Sciatic nerve (tissue), 2 donors: ENCODE measurements at regions not wholly inside any gene's neighbourhood (a gene's known extent, or its start where the extent isn't known, plus 50 kb on each side); places are given as distances from the start of the nearest gene placed in this dataset.

Source experiments
- ATAC-seq: fragments of 200-7000 bp; cut with Tn5 transposase; one replicate; pipeline ENCODE4 v1.9.1; 2020; ENCODE audit warnings: mild to moderate bottlenecking, moderate library complexity
- DNase-seq: peaks from one replicate; pipeline ENCODE4 v3.0.0-alpha.2; 2020; ENCODE audit warnings: low spot score
- intact Hi-C: fragments of 100-400 bp; cut with DNase I; formaldehyde crosslinking; loops from one replicate; pipeline ENCODE4 v1.14.2; 2022
- donor health status: DM: no; HTN: no; CAD: no.
- donor health status: DM: no; HTN: no; CAD: no.

GRCh38 chr9:118521261-118521660, 817.1 kb downstream of the TLR4 start:
- intact Hi-C loops, result no loop called here
- DNase-seq (no peak), ATAC-seq (no peak)

- intact Hi-C loops, result no loop called here
- ATAC-seq (no peak), DNase-seq (no peak)
These were observed 818.2 kb downstream of the TLR4 start for GRCh38 chr9:118522093-118523028.

DNA sequence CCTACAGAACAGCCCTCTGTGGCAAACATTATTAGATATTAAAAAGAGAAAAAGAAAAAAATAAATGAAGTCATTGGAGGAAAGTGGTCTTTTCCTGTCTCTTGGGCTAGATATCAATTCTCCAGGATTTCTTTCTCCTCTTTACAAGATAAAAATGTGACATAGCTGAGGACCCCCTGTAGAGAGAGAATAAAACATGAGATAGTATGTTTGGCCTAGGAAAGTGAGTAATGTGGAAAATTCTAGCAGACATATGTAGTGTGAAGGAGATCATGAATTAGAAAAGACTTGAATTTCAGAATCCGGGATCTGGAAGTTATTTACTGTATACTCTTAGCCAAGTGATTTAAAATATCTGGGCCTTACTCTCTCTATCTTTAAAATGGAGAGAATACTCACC, 823.1 kb downstream of the TLR4 start:
- no peak for ATAC-seq
- intact Hi-C loops, result no loop called here

GRCh38 chr9:118529210-118529609, 825.0 kb downstream of the TLR4 start:
- DNase-seq (no peak), ATAC-seq (no peak)
- intact Hi-C loops, result no loop called here

More for the DNA sequence above, 823.1 kb downstream of the TLR4 start:
- no peak for DNase-seq

DNA sequence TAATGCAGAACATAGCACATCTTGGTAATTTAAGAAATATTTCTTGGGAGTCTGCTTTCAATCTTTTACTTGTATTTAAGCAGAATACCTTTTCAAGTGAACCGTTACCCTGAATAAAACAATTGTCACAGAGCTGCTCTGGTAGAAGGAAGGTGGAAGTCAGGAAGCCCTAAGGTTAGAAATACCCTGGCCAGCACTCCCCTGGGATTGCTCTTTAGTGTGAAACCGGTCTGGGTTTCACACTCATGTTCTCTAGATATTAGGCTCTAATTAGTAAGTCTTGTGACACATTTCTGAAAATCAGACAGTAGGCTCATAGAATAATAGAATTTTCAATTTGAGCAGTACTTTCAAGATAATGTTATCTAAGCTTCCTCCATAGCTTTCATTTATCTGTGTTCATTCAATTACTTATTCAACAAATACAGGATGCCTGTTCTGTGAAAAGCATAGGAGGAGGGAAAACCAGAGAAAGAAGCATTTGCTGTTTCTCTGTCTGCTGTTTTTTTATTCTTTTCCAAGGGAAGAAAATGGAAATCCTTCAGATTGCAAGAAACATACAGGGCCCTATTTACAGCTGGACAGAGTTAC, 825.5 kb downstream of the TLR4 start:
- intact Hi-C loops, result no loop called here
- ATAC-seq, result no peak

DNA sequence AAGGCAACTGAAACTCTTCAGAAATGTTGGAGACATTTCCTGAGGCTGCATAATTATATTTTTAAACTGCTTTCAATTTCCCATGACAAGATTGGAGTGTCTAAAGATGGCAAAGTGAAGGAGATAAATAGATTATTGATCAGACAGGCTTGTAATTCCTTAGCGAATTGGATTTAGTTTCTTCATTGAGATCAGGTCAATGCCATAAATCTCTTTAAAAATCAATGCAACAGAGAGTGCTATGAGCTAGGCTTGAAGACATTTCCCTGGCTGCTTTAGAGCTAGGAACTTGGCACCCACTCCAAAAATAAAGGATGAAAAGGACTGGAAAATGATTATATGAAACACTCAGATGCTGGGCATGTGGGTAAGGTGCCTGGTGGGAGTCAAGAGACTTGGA, 828.4 kb downstream of the TLR4 start:
- intact Hi-C loops, result no loop called here
- DNase-seq (no peak), ATAC-seq (no peak)

More for the DNA sequence above, 825.5 kb downstream of the TLR4 start:
- no peak for DNase-seq

DNA sequence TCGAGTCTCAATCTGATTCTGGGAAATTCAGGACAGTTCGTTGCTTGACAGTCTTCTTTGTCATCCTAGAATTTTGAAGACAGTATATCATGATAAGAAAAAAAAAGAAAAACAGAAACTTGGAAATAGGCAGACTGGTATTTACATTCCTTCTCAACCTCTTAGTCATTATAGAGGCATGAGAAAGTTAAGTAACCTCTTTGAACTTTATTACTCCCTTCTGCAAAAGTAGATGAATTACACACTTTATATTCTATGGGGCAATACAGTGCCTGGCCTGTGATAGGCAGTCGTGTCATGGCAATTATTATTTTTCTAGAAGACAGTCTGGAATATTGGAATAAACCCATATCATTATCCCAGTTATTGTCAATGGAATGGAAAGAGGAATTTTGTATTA, 828.9 kb downstream of the TLR4 start:
- DNase-seq (no peak), ATAC-seq (no peak)
- intact Hi-C loops, result no loop called here

- intact Hi-C loops, result no loop called here
- DNase-seq (no peak), ATAC-seq (no peak)
These were observed 829.6 kb downstream of the TLR4 start for GRCh38 chr9:118533850-118534249.

DNA sequence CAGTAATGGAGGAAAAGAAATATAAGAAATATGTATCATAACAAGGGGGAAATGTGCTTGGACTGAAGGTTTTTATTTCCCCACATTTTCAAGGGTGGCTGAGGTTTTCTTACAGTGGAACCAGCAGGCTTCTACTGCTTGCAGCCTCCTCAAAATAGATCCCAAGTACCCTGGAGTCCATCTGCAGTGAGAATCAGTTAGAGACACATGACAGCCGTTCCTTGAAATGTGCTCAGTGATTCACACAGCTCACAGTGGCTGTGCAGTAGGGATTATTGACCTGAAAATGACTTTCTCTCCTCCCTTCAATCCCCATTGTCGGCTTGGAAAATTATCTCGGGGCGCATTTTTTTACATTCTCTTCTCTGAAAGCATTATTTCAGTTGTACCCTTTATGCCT, 832.0 kb downstream of the TLR4 start:
- no peak for DNase-seq
- no peak for ATAC-seq
- intact Hi-C loops, result no loop called here

DNA sequence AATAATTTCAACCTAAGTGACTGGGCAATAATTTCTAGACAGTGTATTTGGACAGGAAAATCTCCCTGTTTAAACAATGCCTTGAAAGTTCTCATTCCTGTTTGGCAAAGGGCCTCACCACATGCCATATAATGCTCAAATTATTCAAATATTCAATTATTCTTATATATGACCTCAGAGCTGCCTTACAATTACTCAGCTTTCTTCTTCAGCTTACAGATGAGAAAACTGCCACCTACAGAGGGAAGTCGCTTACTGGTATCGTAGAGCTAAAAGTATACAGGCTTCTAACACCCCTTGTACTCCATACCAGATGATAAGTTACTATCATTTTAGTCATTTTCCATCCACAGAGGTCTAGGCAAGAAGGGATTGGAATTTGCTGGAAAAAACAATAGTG, 830.3 kb downstream of the BRINP1 start:
- ATAC-seq (no peak), DNase-seq (no peak)
- intact Hi-C loops, result no loop called here

DNA sequence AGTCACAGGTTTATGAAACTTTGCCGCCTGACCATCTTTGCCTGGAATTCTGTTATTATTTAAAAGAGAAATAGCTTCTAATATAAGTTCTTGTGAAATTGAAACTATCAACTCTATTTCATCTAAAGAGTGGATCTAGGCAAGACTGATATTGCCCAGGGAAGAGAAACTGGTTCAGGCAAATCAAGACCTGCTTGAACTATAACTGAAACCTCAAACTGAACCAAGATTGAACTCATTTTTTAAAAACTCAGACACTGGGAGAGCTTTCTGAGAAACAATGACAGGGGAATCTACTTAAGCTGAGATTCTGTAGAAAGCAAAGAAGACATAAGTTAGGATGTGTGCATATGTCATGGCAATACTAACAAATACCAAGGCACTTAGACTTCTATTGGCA, 815.8 kb downstream of the BRINP1 start:
- no peak for ATAC-seq
- DNase-seq, result no peak
- intact Hi-C loops, result no loop called here

DNA sequence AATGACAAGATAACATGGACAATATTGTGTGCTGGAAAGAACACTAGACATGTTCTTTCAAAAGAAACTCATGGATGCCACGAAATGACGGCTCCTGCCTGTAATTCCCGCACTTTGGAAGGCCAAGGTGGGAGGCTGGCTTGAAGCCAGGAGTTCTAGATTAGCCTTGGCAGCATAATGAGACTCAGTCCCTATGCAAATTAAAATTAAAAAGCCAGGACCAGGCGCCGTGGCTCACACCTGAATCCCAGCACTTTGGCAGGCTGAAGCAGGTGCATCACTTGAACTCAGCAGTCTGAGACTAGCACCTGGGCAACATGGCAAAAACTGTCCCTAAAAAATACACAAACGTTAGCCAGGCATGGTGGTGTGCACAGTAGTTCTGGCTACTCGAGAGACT, 814.2 kb downstream of the BRINP1 start:
- DNase-seq (no peak), ATAC-seq (no peak)
- intact Hi-C loops, result loop anchor here (5.0 kb wide), 1 partner anchor 1963 kb away; no protein-coding TSS in a partner anchor

DNA sequence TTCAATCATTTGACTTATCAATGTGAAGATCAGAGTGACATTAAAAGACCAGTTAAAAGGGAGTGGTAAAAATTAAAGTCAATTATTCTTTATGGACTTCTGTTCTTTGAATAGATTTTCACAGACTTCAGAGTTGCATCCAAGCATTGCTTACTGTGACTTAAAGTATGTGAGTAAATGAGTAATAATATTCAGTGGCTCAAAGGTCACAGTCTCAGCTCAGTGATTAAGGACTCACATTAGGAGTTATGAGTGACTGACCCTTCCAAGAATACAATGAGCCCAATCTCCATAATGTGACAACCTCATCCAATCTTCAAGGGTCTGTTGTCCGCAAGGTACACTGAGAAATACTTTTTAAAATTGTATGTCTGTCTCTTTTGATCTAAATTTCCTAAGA, 811.2 kb downstream of the BRINP1 start:
- ATAC-seq (no peak), DNase-seq (no peak)
- intact Hi-C loops, result loop anchor here (5.0 kb wide), 1 partner anchor 1966 kb away; no protein-coding TSS in a partner anchor

DNA sequence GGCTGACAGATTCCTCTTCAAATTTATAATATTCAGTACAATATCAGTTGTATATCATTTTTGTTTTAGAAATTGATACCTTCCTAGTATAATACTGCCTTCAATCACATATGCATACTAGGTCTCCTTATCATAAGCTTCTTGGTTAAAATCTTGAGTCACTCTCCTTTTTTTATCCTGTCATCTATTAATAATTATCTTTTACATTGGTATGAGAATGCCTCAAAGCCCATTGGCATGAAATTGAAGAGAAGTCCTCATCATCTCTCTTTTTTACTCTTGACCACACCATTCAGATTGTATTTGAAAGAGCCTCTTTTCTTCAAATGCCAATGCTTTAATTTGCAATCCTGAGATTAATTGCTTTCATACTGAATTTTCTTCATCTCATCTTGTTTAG, 810.3 kb downstream of the BRINP1 start:
- ATAC-seq (no peak), DNase-seq (no peak)
- intact Hi-C loops, result loop anchor here (5.0 kb wide), 1 partner anchor 1967 kb away; no protein-coding TSS in a partner anchor

DNA sequence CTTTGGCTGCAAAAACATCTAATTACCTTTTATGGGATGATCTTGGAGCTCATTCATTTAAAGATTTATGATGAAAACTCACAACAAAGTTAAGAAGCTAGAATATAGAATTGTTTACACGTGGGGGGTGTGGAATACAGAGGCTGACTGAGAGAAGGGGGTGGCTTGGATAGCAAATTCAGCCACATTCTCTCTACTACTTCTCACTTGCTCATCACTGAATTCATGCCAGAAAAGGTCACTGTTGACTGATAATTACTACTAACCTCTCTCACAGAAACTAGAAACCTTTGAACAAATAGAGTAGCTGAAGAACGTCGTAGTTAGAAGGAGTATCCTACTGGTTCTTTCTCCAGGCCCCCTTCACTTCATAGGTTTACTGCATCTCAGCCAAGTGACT, 808.2 kb downstream of the BRINP1 start:
- ATAC-seq, result no peak
- intact Hi-C loops, result no loop called here
- DNase-seq, result no peak

- intact Hi-C loops, result no loop called here
- ATAC-seq, result no peak
- no peak for DNase-seq
These were observed 805.6 kb downstream of the BRINP1 start for GRCh38 chr9:118563677-118564076.

DNA sequence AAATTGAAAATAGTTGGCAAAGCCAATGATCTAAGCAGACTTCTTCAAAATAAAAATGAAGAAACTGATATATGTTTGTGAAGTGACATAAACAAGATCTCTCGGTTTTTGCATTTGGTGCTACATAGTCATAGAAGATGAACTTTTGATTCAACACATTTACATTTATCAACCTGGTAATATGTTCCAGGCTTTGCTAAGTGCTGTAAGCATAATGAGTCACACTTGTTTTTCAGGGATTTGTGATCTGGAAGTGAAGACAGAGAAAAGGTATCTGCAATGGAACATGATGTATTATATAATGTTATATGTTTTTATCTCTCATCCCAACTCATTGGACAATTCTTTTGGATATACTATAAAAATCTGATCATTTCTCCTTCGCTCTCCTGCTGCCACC, 801.4 kb downstream of the BRINP1 start:
- intact Hi-C loops, result no loop called here
- DNase-seq (no peak), ATAC-seq (no peak)

DNA sequence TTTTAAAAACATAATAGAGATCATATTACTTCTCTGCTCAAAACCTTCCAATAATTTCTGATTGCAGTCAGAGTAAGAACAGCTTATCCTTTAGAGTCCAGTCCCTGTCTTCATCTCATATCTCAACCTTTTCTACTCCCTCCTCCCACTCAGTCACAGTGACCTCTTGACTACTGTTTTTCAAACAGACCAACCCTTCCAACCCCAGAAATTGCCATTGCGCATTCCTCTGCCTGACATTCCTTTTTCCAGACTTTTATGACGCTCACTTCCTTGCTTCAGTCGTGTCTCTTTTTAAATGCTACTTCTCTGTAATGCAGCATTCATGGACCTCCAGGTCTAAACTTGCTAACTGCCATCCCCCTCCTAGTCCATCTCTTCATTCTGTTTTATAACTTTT, 800.5 kb downstream of the BRINP1 start:
- intact Hi-C loops, result no loop called here
- ATAC-seq, result no peak

GRCh38 chr9:118569148-118569547, 800.1 kb downstream of the BRINP1 start:
- intact Hi-C loops, result no loop called here
- no peak for DNase-seq
- no peak for ATAC-seq

More for the DNA sequence above, 800.5 kb downstream of the BRINP1 start:
- DNase-seq, result no peak

- intact Hi-C loops, result no loop called here
- DNase-seq (no peak), ATAC-seq (no peak)
These were observed 799.2 kb downstream of the BRINP1 start for GRCh38 chr9:118570066-118570465.
